ENCODE measurements at regions not wholly inside any gene's neighbourhood (a gene's known extent, or its start where the extent isn't known, plus 50 kb on each side); places are given as distances from the start of the nearest gene placed in this dataset.

GRCh38 chr9:2461892-2462291 lies 159.7 kb upstream of the VLDLR start:
- TF ChIP-seq HNRNPH1 (optimal IDR thresholded peaks at IDR 0.05; ENCODE audit: low read depth, low read length), result no peak
- no peak for TF ChIP-seq NFIC (IDR thresholded peaks at IDR 0.05; ENCODE audit: low read length)
- no peak for TF ChIP-seq SETDB1 (CRISPR knock-in tag; IDR thresholded peaks at IDR 0.05; ENCODE audit: borderline replicate concordance)
- TF ChIP-seq CTCF (CRISPR knock-in tag; IDR thresholded peaks at IDR 0.05), result no peak
- TF ChIP-seq YY1 (IDR thresholded peaks at IDR 0.05; ENCODE audit: insufficient read depth, insufficient replicate concordance, low read depth, low read length), result no peak
- no peak for TF ChIP-seq MZF1 (CRISPR knock-in tag; IDR thresholded peaks at IDR 0.05; ENCODE audit: borderline replicate concordance)
- TF ChIP-seq, protein P1, sequence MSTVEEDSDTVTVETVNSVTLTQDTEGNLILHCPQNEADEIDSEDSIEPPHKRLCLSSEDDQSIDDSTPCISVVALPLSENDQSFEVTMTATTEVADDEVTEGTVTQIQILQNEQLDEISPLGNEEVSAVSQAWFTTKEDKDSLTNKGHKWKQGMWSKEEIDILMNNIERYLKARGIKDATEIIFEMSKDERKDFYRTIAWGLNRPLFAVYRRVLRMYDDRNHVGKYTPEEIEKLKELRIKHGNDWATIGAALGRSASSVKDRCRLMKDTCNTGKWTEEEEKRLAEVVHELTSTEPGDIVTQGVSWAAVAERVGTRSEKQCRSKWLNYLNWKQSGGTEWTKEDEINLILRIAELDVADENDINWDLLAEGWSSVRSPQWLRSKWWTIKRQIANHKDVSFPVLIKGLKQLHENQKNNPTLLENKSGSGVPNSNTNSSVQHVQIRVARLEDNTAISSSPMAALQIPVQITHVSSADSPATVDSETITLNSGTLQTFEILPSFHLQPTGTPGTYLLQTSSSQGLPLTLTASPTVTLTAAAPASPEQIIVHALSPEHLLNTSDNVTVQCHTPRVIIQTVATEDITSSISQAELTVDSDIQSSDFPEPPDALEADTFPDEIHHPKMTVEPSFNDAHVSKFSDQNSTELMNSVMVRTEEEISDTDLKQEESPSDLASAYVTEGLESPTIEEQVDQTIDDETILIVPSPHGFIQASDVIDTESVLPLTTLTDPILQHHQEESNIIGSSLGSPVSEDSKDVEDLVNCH (CRISPR knock-in tag; IDR thresholded peaks at IDR 0.05), result no peak
- TF ChIP-seq GTF2F1 (IDR thresholded peaks at IDR 0.05; ENCODE audit: low read length), result no peak
- no peak for TF ChIP-seq GZF1 (CRISPR knock-in tag; IDR thresholded peaks at IDR 0.05)

Measured in HepG2 (cell line).